SU-DHL-6 (cell line): ENCODE measurements at regions not wholly inside any gene's neighbourhood (a gene's known extent, or its start where the extent isn't known, plus 50 kb on each side); places are given as distances from the start of the nearest gene placed in this dataset.

Experiments
- H2AFZ ChIP-seq: fragments of 200-600 bp; sonication (generic); 2 replicates; pipeline ENCODE4 v1.6.1; 2014; ENCODE audit warnings: low read depth, mild to moderate bottlenecking, moderate library complexity, mixed read lengths, antibody characterized with exemption, low read length; ENCODE audit not compliant: severe bottlenecking
- H3F3A ChIP-seq: fragments of 200-600 bp; shearing (Covaris generic); 2 replicates; pipeline ENCODE4 v1.6.0; 2016; ENCODE audit warnings: antibody characterized with exemption, mild to moderate bottlenecking; ENCODE audit not compliant: insufficient read depth
- H3K27ac ChIP-seq: fragments of 200-600 bp; sonication (generic); 2 replicates; pipeline ENCODE4 v1.5.1; 2016; ENCODE audit warnings: low read depth, mild to moderate bottlenecking, low read length, moderate library complexity, mixed read lengths
- H3K27me3 ChIP-seq: fragments of 200-600 bp; sonication (generic), shearing (Covaris generic); 2 replicates; pipeline ENCODE4 v1.6.0; 2014; ENCODE audit warnings: mild to moderate bottlenecking, low read length
- H3K36me3 ChIP-seq: fragments of 200-600 bp; sonication (generic); 2 replicates; pipeline ENCODE4 v1.6.1; 2014; ENCODE audit warnings: mild to moderate bottlenecking, low read length, mixed read lengths
- H3K4me2 ChIP-seq: fragments of 300-600, 200-600 bp; shearing (Covaris generic), sonication (generic); 2 replicates; pipeline ENCODE4 v1.6.0; 2014; ENCODE audit warnings: low read length, low read depth, mild to moderate bottlenecking; ENCODE audit not compliant: poor library complexity, severe bottlenecking
- H3K4me3 ChIP-seq: fragments of 200-600 bp; sonication (generic); 2 replicates; pipeline ENCODE4 v1.5.1; 2014; ENCODE audit warnings: antibody characterized with exemption, low read length, mild to moderate bottlenecking, mixed read lengths; ENCODE audit not compliant: insufficient read depth, poor library complexity, severe bottlenecking
- H3K79me2 ChIP-seq: fragments of 200-600 bp; sonication (generic); 2 replicates; pipeline ENCODE4 v1.6.1; 2014; ENCODE audit warnings: mild to moderate bottlenecking, low read length, moderate library complexity; ENCODE audit not compliant: insufficient read depth
- H3K9ac ChIP-seq: fragments of 200-600 bp; sonication (generic); 2 replicates; pipeline ENCODE4 v1.7.0; 2014; ENCODE audit warnings: mild to moderate bottlenecking, low read length
- H3K9me2 ChIP-seq: fragments of 200-600 bp; sonication (generic); replicated peaks from 2 replicates; pipeline ENCODE4 v1.6.1; 2014; ENCODE audit warnings: low read length; ENCODE audit not compliant: insufficient read depth
- H3K9me3 ChIP-seq: fragments of 200-600 bp; sonication (generic); 2 replicates; pipeline ENCODE4 v1.6.1; 2014; ENCODE audit warnings: low read length, mixed read lengths; ENCODE audit not compliant: insufficient read depth
- H4K20me1 ChIP-seq: fragments of 200-600 bp; sonication (generic); 2 replicates; pipeline ENCODE4 v1.6.1; 2014; ENCODE audit warnings: low read depth, mild to moderate bottlenecking, antibody characterized with exemption, low read length, moderate library complexity, mixed read lengths
- CTCF ChIP-seq: fragments of 200-600 bp; sonication (generic); IDR thresholded peaks from one replicate; pipeline ENCODE4 v1.5.1; 2017; ENCODE audit warnings: antibody characterized with exemption, mild to moderate bottlenecking, low read length, moderate library complexity; ENCODE audit not compliant: insufficient read depth, poor library complexity, severe bottlenecking
- EZH2phosphoT487 ChIP-seq: fragments of 200-600 bp; sonication (generic), shearing (Covaris generic); conservative IDR thresholded peaks from 2 replicates; pipeline ENCODE4 v1.6.1; 2018; ENCODE audit warnings: mild to moderate bottlenecking, antibody characterized with exemption, low read length, moderate library complexity, mixed read lengths

GRCh38 chr15:95288626-95289025, 1041.9 kb upstream of the NR2F2 start:
- H3K4me2 ChIP-seq: no peak overlapping the region
- no peaks in the 10 kb centered on the region for H4K20me1 ChIP-seq
- no peak overlapping the region for H3K9ac ChIP-seq
- H3F3A ChIP-seq: no peaks in the 10 kb centered on the region
- no peaks in the 10 kb centered on the region for H3K27me3 ChIP-seq
- no peak for TF ChIP-seq EZH2phosphoT487
- TF ChIP-seq CTCF: no peak
- H3K79me2 ChIP-seq: no peaks in the 10 kb centered on the region
- H3K9me3 ChIP-seq: no peaks in the 10 kb centered on the region
- H2AFZ ChIP-seq: no peak overlapping the region
- no peaks in the 10 kb centered on the region for H3K36me3 ChIP-seq
- H3K4me3 ChIP-seq: no peak overlapping the region
- no peak overlapping the region for H3K27ac ChIP-seq
- no peaks in the 10 kb centered on the region for H3K9me2 ChIP-seq

- Histone ChIP-seq H3K27me3 (no peaks in the 10 kb centered on the region), H3K9me2 (no peaks in the 10 kb centered on the region), H3K36me3 (no peaks in the 10 kb centered on the region), H3K79me2 (no peaks in the 10 kb centered on the region), H3F3A (no peaks in the 10 kb centered on the region), H3K27ac (no peak overlapping the region), H3K4me2 (no peak overlapping the region), H2AFZ (no peak overlapping the region), H3K9me3 (no peaks in the 10 kb centered on the region), H3K4me3 (no peak overlapping the region), H3K9ac (no peak overlapping the region), H4K20me1 (no peaks in the 10 kb centered on the region)
- TF ChIP-seq EZH2phosphoT487 (no peak), CTCF (no peak)
These were observed 1040.1 kb upstream of the NR2F2 start for GRCh38 chr15:95290176-95290974.

- TF ChIP-seq EZH2phosphoT487 (no peak), CTCF (peak; percentile 65)
- Histone ChIP-seq H3K9ac (no peak overlapping the region), H3K27me3 (no peaks in the 10 kb centered on the region), H4K20me1 (no peaks in the 10 kb centered on the region), H3K9me2 (no peaks in the 10 kb centered on the region), H3K4me3 (no peak overlapping the region), H2AFZ (no peak overlapping the region), H3F3A (no peaks in the 10 kb centered on the region), H3K36me3 (no peaks in the 10 kb centered on the region), H3K79me2 (no peaks in the 10 kb centered on the region), H3K4me2 (no peak overlapping the region), H3K9me3 (no peaks in the 10 kb centered on the region), H3K27ac (no peak overlapping the region)
These were observed 1038.5 kb upstream of the NR2F2 start for GRCh38 chr15:95291898-95292472.
